Colonic mucosa (tissue), 4 donors: ENCODE measurements at regions not wholly inside any gene's neighbourhood (a gene's known extent, or its start where the extent isn't known, plus 50 kb on each side); places are given as distances from the start of the nearest gene placed in this dataset.
"Not testable (repeated sequence)": the region's sequence is repeated elsewhere in the genome, so short reads cannot be mapped to it uniquely, and the experiment has no call there.

Source experiments
- DNase-seq: peaks from one replicate; pipeline ENCODE4 v3.0.0-alpha.2; 2020
- H3K27ac ChIP-seq: fragments of 200-600 bp; one replicate; pipeline ENCODE4 v1.8.0; 2021
- H3K27me3 ChIP-seq: fragments of 200-600 bp; one replicate; pipeline ENCODE4 v1.8.0; 2021
- H3K36me3 ChIP-seq: fragments of 200-600 bp; one replicate; pipeline ENCODE4 v1.8.0; 2021
- H3K4me1 ChIP-seq: fragments of 200-600 bp; one replicate; pipeline ENCODE4 v1.8.0; 2021; ENCODE audit warnings: mild to moderate bottlenecking
- H3K4me3 ChIP-seq: fragments of 200-600 bp; one replicate; pipeline ENCODE4 v1.8.0; 2021
- H3K9ac ChIP-seq, 2 donors: one replicate each; pipeline ENCODE4 v1.7.0; 2013; ENCODE audit warnings: control low read depth in 2 of 2, low read depth in 2 of 2, low read length in 2 of 2
- H3K9me3 ChIP-seq: fragments of 200-600 bp; one replicate; pipeline ENCODE4 v1.8.0; 2021
- intact Hi-C: fragments of 100-400 bp; cut with DNase I; formaldehyde crosslinking; loops from one replicate; pipeline ENCODE4 v1.14.1; 2022
- TF ChIP-seq, protein P1 (sequence below): fragments of 200-600 bp; IDR thresholded peaks from one replicate; pipeline ENCODE4 v1.8.0; 2022; ENCODE audit warnings: antibody characterized with exemption, mild to moderate bottlenecking
- donor health status: healthy.
- donor health status: DM: no; HTN: no; CAD: no.
- donor health status: DM: no; HTN: no; CAD: no.

DNA sequence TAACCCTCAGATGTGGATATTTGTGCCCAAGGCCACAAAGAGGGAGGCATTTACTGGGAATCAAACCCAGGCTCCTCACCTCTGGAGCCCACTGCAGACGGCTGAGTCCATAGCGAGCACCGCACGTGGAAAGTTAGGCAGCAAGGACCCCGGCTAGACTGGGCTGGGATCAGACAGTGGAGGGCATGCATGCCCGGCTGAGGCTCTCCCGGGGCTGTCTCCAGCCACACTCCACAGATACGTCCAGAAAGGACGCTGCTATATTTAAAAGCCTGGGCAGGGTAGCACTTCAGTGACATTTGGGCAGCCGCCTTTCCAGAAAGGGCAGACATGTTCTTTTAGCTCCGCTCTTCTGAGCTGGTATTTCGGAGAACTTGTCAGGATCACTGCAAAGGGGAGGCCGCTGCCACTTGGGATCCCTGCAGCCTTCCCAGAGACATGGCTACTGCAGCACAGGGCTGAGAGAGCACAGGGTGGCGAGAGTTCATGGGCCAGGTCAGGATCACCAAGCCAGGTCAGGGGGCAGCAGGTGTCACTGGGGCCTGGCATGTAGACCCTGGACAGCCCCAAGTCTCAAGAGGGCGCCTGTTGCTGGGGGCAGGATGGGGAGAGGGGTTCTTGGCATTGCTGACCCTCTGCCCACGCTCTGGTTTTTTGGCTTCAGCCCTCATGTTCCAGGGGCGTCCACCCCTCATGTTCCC, 121.7 kb downstream of the PHETA1 start:
- Histone ChIP-seq H3K9me3 (no peaks in the 10 kb centered on the region), H3K4me1 (no peaks in the 10 kb centered on the region), H3K9ac (no peak overlapping the region), H3K27ac (no peak overlapping the region), H3K4me3 (no peak overlapping the region), H3K36me3 (no peaks in the 10 kb centered on the region), H3K27me3 (no peaks in the 10 kb centered on the region)
- no peak for DNase-seq
- intact Hi-C loops: no loop called here
- TF ChIP-seq, protein P1, sequence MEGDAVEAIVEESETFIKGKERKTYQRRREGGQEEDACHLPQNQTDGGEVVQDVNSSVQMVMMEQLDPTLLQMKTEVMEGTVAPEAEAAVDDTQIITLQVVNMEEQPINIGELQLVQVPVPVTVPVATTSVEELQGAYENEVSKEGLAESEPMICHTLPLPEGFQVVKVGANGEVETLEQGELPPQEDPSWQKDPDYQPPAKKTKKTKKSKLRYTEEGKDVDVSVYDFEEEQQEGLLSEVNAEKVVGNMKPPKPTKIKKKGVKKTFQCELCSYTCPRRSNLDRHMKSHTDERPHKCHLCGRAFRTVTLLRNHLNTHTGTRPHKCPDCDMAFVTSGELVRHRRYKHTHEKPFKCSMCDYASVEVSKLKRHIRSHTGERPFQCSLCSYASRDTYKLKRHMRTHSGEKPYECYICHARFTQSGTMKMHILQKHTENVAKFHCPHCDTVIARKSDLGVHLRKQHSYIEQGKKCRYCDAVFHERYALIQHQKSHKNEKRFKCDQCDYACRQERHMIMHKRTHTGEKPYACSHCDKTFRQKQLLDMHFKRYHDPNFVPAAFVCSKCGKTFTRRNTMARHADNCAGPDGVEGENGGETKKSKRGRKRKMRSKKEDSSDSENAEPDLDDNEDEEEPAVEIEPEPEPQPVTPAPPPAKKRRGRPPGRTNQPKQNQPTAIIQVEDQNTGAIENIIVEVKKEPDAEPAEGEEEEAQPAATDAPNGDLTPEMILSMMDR: no peak

DNA sequence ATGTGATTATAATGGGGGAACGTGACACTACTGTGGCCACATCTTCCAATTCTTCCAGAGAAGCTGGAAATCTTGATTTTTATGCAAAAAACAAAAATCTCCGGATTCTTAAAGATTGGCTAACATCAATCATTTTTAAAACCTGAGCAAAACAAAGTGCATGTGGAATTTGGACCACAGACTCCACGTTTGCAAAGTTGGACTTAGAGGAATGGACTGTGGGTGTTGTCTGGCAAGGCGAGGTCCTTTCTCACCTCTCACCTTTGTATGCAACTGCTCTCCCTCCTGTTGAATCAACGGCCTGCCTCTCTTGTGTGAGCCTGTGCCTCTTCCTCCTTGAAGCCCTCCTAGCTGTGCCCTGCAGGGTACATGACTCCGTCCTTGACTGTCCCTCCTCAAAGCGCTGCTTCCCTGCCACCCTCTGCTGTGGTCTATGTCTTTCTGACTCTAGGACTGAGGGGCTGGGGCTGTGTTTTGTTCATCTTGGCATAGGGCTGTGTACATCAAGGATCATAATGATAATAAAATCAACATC, 122.4 kb downstream of the PHETA1 start:
- DNase-seq: no peak
- intact Hi-C loops: no loop called here
- TF ChIP-seq, protein P1: no peak

DNA sequence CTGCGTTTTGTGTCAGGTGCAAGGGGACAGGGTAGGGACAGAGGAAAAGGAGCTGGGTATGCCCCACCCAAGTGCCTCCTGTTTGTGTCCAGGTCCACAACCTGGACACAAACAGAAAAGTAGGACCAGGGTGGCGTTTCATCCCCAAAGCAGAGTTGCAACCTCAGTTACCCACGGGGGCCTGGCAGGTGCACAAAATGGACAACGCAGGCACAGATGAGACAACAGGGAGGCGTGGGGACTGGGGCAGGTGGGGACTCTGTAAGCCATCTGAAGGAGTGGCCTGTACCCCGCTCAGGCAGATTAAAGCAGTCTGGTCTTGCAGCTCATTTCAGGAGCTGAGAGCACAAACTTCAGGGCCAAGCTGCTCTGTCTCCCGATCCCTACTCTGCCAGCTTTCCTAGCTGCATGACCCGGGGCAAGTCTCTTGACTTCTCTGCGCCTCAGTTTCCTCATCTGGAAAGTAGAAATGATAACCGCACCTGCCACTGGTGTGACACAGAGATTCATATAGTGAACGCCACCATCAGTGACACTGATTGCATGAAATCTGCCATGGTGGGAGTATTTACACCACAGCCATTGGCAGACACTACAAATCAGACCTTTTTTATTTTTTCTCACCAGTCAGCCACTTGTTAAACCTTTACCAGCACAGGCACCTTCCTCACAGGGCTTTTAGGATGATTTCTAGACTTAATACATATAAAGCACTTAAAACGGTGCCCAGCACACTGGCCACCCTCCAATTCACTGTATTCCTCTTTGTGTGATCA, 123.0 kb downstream of the PHETA1 start:
- DNase-seq: no peak
- intact Hi-C loops: no loop called here
- TF ChIP-seq, protein P1: no peak

More for the DNA sequence above, 122.4 kb downstream of the PHETA1 start:
- H3K4me1 ChIP-seq: no peaks in the 10 kb centered on the region
- H3K27me3 ChIP-seq: no peaks in the 10 kb centered on the region
- H3K36me3 ChIP-seq: no peaks in the 10 kb centered on the region
- no peak overlapping the region for H3K27ac ChIP-seq
- H3K4me3 ChIP-seq: no peak overlapping the region
- H3K9me3 ChIP-seq: no peaks in the 10 kb centered on the region
- no peak overlapping the region for H3K9ac ChIP-seq

DNA sequence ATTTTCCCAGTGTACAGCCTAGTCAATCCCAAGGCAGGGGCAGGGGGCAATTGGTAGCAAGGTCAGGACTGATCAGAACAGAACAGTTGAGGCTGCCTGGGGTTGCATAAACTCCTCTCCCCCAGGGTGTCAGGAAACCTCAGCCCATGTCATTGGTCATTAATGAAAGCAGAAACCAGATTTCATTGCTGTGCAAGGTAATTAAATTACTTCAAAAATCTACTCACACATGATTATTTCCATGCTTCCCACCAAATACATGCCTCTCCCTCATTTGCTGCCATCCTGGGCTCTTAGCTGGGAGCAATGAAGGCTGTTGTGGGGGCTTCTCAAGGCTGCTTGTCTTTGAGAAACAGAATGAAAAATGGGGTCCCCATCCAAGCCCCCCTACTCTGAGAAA, 124.2 kb downstream of the PHETA1 start:
- H3K36me3 ChIP-seq: no peaks in the 10 kb centered on the region
- H3K4me1 ChIP-seq: no peaks in the 10 kb centered on the region
- H3K9me3 ChIP-seq: no peaks in the 10 kb centered on the region
- no peak overlapping the region for H3K4me3 ChIP-seq
- DNase-seq: no peak
- H3K27me3 ChIP-seq: no peaks in the 10 kb centered on the region
- H3K27ac ChIP-seq: no peak overlapping the region
- intact Hi-C loops: no loop called here
- no peak overlapping the region for H3K9ac ChIP-seq
- TF ChIP-seq, protein P1: no peak

More for the DNA sequence above, 123.0 kb downstream of the PHETA1 start:
- H3K9ac ChIP-seq: no peak overlapping the region
- no peaks in the 10 kb centered on the region for H3K9me3 ChIP-seq
- no peaks in the 10 kb centered on the region for H3K36me3 ChIP-seq
- H3K27me3 ChIP-seq: no peaks in the 10 kb centered on the region
- no peak overlapping the region for H3K27ac ChIP-seq
- H3K4me1 ChIP-seq: no peaks in the 10 kb centered on the region
- H3K4me3 ChIP-seq: no peak overlapping the region

GRCh38 chr12:111242817-111243216, 126.1 kb downstream of the PHETA1 start:
- H3K9ac ChIP-seq, H3K27me3 ChIP-seq, intact Hi-C loops, DNase-seq, H3K9me3 ChIP-seq, H3K27ac ChIP-seq, H3K4me3 ChIP-seq, H3K4me1 ChIP-seq, H3K36me3 ChIP-seq: not testable (repeated sequence)

DNA sequence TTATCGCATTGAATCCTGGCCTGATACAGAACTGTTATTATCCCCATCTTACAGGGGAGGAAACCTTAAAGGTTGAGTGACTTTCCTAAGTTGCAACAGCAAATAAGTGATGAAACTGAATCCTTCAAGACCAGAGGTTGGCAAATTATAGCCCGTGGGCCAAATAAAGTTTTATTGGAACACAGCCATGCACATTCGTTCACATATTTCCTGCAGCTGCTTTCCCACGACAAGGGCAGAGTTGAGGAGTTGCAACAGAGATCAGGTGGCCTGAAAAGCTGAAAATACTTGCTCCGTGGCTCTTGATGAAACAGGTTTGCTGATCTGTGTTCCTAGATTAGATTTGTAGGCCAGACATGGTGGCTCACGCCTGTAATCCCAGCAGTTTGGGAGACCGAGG, 126.7 kb downstream of the PHETA1 start:
- Histone ChIP-seq H3K9ac (no peak overlapping the region), H3K9me3 (no peaks in the 10 kb centered on the region), H3K4me3 (no peak overlapping the region), H3K4me1 (no peaks in the 10 kb centered on the region), H3K27me3 (no peaks in the 10 kb centered on the region), H3K36me3 (no peaks in the 10 kb centered on the region), H3K27ac (no peak overlapping the region)
- intact Hi-C loops: no loop called here
- DNase-seq: no peak
- TF ChIP-seq, protein P1: no peak
